ENCODE measurements at regions not wholly inside any gene's neighbourhood (a gene's known extent, or its start where the extent isn't known, plus 50 kb on each side); places are given as distances from the start of the nearest gene placed in this dataset.

DNA sequence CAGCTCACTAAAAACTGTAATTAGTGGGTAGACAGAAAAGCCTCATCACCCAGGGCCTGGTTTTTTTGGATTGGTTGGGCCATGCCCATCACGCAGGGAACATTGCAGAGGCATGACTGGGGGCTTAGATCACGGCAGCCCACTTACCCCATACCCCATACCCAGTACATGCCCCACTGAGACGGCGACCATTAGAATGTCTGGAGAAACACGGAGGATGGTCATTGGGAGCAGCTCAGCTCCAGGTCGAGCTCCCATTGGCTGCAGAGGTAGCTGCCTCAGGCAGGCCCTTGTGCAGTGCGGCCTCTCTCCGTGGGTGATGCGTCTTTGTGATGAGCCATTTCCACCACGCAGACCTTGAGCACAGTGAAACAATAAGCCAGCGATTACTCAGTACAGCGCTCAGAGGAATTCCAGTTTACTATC is 204.0 kb downstream of the GADD45G start:
- TF ChIP-seq, protein P1, sequence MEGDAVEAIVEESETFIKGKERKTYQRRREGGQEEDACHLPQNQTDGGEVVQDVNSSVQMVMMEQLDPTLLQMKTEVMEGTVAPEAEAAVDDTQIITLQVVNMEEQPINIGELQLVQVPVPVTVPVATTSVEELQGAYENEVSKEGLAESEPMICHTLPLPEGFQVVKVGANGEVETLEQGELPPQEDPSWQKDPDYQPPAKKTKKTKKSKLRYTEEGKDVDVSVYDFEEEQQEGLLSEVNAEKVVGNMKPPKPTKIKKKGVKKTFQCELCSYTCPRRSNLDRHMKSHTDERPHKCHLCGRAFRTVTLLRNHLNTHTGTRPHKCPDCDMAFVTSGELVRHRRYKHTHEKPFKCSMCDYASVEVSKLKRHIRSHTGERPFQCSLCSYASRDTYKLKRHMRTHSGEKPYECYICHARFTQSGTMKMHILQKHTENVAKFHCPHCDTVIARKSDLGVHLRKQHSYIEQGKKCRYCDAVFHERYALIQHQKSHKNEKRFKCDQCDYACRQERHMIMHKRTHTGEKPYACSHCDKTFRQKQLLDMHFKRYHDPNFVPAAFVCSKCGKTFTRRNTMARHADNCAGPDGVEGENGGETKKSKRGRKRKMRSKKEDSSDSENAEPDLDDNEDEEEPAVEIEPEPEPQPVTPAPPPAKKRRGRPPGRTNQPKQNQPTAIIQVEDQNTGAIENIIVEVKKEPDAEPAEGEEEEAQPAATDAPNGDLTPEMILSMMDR (conservative IDR thresholded peaks at IDR 0.05; ENCODE audit: low read depth, low read length) = no peak
- TF ChIP-seq EZH2 (IDR thresholded peaks at IDR 0.05; ENCODE audit: borderline replicate concordance, low read depth, low read length, poor library complexity, severe bottlenecking) = no peak
